Ovary (tissue), 7 donors: ENCODE measurements at regions not wholly inside any gene's neighbourhood (a gene's known extent, or its start where the extent isn't known, plus 50 kb on each side); places are given as distances from the start of the nearest gene placed in this dataset.
"Not testable (repeated sequence)": the region's sequence is repeated elsewhere in the genome, so short reads cannot be mapped to it uniquely, and the experiment has no call there.

Experiments used
- DNase-seq, 5 donors: peaks; one replicate each; pipeline ENCODE4 v3.0.0-alpha.2; 2019 to 2020
- H3K27ac ChIP-seq, 2 donors: fragments of 200-600 bp; one replicate each; pipeline versions ENCODE4 v1.5.1 to v1.8.0; 2019 to 2022
- H3K27me3 ChIP-seq: fragments of 200-600 bp; one replicate; pipeline ENCODE4 v1.8.0; 2022
- H3K36me3 ChIP-seq: fragments of 200-600 bp; sonication (generic); one replicate; pipeline ENCODE4 v1.5.1; 2019
- H3K4me1 ChIP-seq: one replicate; pipeline ENCODE4 v1.8.1; 2013; ENCODE audit warnings: mild to moderate bottlenecking, moderate library complexity; ENCODE audit not compliant: insufficient read depth
- H3K4me3 ChIP-seq: fragments of 200-600 bp; sonication (generic); one replicate; pipeline ENCODE4 v1.5.1; 2017
- H3K9me3 ChIP-seq, 2 donors: fragments of 200-600 bp in 1 of 2; sonication (generic) in 1 of 2; one replicate each; pipeline versions ENCODE4 v1.5.1 to v1.8.1; 2013 to 2019; ENCODE audit warnings: mild to moderate bottlenecking in 1 of 2, moderate library complexity in 1 of 2
- EP300 ChIP-seq: sonication (generic); formaldehyde crosslinking; IDR thresholded peaks from one replicate; pipeline ENCODE4 v1.6.1; 2017; ENCODE audit warnings: antibody characterized with exemption
- POLR2A ChIP-seq: fragments of 450-650 bp; IDR thresholded peaks from one replicate; pipeline ENCODE4 v1.6.1; 2017; ENCODE audit warnings: antibody characterized with exemption, mild to moderate bottlenecking, moderate library complexity
- WGBS, 3 donors: extraction: QIAGEN DNeasy Blood & Tissue Kit in 1 of 3; methylation state at CpG; one replicate each; pipeline versions ENCODE4 v1.1.5 to v1.1.7; 2013 to 2017; 5-methylcytosine and 5-hydroxymethylcytosine counted together
- intact Hi-C, 4 donors: fragments of 100-400 bp; cut with DNase I; formaldehyde crosslinking; loops; one replicate each; pipeline versions ENCODE4 v1.11.0 to v1.15.1; 2022 to 2023
- TF ChIP-seq, protein P1 (sequence below), 3 donors: fragments of 450-650 bp in 2 of 3; fragments of 200-600 bp in 1 of 3; IDR thresholded peaks; one replicate each; pipeline versions ENCODE4 v1.5.1 to v1.8.0; 2016 to 2022; ENCODE audit warnings: antibody characterized with exemption in 3 of 3, mild to moderate bottlenecking in 1 of 3
- donor health status: DM: no; HTN: no; CAD: no; lungs with moderate emphysema.
- donor health status: DM: no; HTN: no; CAD: no.
- donor health status: Bipolar disorder and iron deficiency.
- donor health status: DM: no; HTN: no; CAD: no.
- donor health status: DM: yes; HTN: yes; CAD: no.

DNA sequence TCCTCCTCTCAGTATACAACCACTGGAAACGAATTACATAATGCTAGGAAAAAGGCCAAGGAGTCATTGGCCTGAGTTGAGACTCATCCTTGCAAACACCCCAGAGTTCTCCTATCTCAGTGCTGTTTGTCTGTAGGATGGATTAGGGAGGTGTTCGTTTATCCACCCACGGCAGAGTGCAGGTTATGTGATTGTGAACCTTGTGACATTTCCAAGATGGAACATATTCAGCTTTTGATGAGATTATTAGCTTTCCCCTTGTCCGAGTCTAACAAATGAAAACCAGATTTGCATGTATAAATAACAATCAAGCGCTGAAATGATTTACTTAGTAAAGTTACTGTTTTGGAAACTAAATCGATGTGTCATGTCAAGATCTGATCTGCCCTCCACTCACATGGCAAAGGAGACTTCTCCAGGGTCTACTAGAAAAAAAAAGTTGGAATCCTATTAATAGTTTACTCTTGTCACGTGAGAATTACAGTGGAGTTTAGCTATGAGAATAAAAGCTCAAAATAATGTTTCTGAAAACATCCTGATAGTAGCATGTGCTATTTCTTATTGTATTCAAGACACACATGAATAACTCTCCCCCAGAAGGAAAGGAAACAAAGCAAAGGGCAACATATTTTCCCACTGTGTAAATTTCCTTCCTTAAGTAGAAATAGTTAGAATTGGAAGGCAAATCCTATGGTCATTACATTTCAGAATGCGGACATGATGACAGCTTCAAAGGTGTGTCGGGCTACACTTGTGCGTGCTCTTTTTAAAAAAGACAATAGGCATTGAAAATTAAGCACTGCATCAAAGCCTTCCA is 600.4 kb downstream of the EBF1 start:
- no peak for TF ChIP-seq POLR2A
- TF ChIP-seq EP300: no peak
- TF ChIP-seq, protein P1, sequence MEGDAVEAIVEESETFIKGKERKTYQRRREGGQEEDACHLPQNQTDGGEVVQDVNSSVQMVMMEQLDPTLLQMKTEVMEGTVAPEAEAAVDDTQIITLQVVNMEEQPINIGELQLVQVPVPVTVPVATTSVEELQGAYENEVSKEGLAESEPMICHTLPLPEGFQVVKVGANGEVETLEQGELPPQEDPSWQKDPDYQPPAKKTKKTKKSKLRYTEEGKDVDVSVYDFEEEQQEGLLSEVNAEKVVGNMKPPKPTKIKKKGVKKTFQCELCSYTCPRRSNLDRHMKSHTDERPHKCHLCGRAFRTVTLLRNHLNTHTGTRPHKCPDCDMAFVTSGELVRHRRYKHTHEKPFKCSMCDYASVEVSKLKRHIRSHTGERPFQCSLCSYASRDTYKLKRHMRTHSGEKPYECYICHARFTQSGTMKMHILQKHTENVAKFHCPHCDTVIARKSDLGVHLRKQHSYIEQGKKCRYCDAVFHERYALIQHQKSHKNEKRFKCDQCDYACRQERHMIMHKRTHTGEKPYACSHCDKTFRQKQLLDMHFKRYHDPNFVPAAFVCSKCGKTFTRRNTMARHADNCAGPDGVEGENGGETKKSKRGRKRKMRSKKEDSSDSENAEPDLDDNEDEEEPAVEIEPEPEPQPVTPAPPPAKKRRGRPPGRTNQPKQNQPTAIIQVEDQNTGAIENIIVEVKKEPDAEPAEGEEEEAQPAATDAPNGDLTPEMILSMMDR (IDR thresholded peaks at IDR 0.05): no peak
- Histone ChIP-seq H3K4me1 (peaks cover 15% of the 10 kb centered on the region), H3K4me3 (no peak overlapping the region), H3K9me3 (no peaks in the 10 kb centered on the region), H3K36me3 (no peaks in the 10 kb centered on the region), H3K27ac (peak overlapping the region in 1 of 2 donors; percentile 41), H3K27me3 (no peaks in the 10 kb centered on the region)
- intact Hi-C loops: no loop called here
- 16 to 22% (median 21%) methylated on average over 10 of the region's 10 CpGs for WGBS, 3 donors
- peak in 1 of 5 donors; percentile 26 for DNase-seq

DNA sequence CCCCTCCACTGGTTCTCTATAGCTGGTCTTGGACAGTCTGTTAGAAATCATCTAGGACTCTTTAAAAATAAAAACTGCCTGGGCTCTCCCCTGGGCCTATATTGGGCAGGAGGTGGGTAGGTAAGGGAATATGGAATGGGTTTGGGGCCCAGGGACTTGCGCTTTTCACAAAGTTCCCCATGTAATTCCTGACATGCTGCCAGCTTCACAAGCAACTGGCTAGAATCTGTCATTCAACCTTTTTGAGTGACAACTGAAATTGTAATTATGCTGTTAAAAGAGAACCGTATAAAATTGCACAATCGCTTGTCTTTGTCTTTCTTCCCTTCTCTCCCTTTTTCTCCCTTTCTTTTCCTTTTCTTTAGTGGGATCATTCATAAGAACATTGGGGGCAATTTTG is 603.1 kb downstream of the EBF1 start:
- WGBS, 3 donors: 93 to 98% (median 94%) methylated on average over 3 of the region's 3 CpGs
- Histone ChIP-seq H3K4me1 (peaks cover 9% of the 10 kb centered on the region), H3K9me3 (no peaks in the 10 kb centered on the region), H3K27ac (no peak overlapping the region), H3K4me3 (no peak overlapping the region), H3K36me3 (no peaks in the 10 kb centered on the region), H3K27me3 (no peaks in the 10 kb centered on the region)
- intact Hi-C loops: no loop called here
- TF ChIP-seq, protein P1 (IDR thresholded peaks at IDR 0.05): no peak
- TF ChIP-seq POLR2A (no peak), EP300 (no peak)
- DNase-seq: no peak

DNA sequence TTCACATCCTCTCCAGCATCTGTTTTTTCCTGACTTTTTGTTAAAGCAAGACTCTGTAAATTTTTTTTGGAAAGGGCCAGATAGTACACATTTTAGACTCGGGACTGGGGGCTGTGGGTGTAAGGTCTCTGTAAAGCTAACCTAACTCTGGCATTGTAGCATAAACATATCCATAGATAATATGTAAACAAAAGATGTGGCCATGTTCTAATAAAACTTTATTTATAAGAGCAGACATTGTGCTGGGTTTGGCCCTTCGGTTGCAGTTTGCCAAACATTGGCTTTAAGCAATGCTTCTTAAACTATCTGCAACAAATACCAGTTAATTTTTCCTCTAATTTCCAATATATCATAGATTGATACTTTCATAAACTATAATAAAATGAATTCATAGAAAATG is 605.2 kb downstream of the EBF1 start:
- no peak overlapping the region for H3K4me3 ChIP-seq
- H3K36me3 ChIP-seq: no peaks in the 10 kb centered on the region
- no peak overlapping the region for H3K27ac ChIP-seq
- no peaks in the 10 kb centered on the region for H3K27me3 ChIP-seq
- DNase-seq: no peak
- no peak for TF ChIP-seq EP300
- intact Hi-C loops: no loop called here
- peaks cover 6% of the 10 kb centered on the region for H3K4me1 ChIP-seq
- 75 to 88% (median 76%) methylated on average over 2 of the region's 2 CpGs for WGBS, 3 donors
- H3K9me3 ChIP-seq: no peaks in the 10 kb centered on the region

DNA sequence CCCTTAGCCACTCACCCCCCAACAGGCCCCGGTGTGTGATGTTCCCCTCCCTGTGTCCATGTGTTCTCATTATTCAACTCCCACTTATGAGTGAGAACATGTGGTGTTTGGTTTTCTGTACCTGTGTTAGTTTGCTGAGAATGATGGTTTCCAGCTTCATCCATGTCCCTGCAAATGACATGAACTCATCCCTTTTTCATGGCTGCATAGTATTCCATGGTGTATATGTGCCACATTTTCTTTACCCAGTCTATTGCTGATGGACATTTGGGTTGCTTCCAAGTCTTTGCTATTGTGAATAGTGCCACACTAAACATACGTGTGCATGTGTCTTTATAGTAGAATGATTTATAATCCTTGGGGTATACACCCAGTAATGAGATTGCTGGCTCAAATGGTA is 605.7 kb downstream of the EBF1 start:
- H3K9me3 ChIP-seq, intact Hi-C loops, H3K4me3 ChIP-seq, H3K27me3 ChIP-seq, DNase-seq, H3K4me1 ChIP-seq, H3K36me3 ChIP-seq, H3K27ac ChIP-seq: not testable (repeated sequence)
- 84 to 89% (median 85%) methylated on average over 2 of the region's 2 CpGs for WGBS, 3 donors

DNA sequence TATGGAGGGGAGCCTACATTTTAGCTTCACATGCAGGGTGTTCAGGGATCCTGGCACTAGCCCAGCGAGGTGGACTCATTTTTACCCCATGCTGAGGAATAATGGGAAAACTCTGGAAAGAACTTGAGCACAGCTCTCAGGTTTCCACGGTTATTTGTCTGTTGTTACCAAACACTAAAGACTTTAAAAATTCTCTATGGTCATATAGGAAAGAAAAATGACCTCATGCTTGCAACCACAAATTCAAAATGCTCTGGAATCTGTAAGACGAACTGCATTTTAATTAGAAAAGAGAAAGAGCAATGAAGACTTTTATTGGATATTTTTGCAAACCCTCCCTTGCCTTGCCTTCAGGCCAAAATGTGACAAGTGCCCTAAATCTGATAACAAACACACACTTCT is 606.9 kb downstream of the EBF1 start:
- Histone ChIP-seq H3K36me3 (no peaks in the 10 kb centered on the region), H3K4me1 (peaks cover 3% of the 10 kb centered on the region), H3K4me3 (no peak overlapping the region), H3K9me3 (no peaks in the 10 kb centered on the region), H3K27ac (no peak overlapping the region), H3K27me3 (no peaks in the 10 kb centered on the region)
- WGBS, 3 donors: 80 to 89% (median 88%) methylated on average over 3 of the region's 3 CpGs
- DNase-seq: no peak
- TF ChIP-seq EP300 (no peak), POLR2A (no peak)
- TF ChIP-seq, protein P1 (IDR thresholded peaks at IDR 0.05): no peak
- intact Hi-C loops: no loop called here
